ENCODE measurements at regions not wholly inside any gene's neighbourhood (a gene's known extent, or its start where the extent isn't known, plus 50 kb on each side); places are given as distances from the start of the nearest gene placed in this dataset.
"Not testable (repeated sequence)": the region's sequence is repeated elsewhere in the genome, so short reads cannot be mapped to it uniquely, and the experiment has no call there.

DNA sequence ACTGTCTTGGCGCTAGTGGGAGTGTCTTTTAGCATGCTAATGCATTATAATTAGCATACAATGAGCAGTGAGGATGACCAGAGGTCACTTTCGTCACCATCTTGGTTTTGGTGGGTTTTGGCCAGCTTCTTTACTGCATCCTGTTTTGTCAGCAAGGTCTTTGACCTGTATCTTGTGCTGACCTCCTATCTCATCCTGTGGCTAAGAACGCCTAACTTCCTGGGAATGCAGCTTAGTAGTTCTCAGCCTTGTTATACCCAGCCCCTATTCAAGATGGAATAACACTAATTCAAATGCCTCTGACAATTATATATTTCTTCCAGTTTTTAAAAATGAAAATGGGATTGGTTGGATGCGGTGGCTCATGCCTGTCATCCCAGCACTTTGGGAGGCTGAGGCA lies 92.0 kb upstream of the TMTC4 start:
- DNase-seq (ENCODE audit: low read depth): peak; percentile 0

GRCh38 chr13:100764937-100765336 lies 90.3 kb upstream of the TMTC4 start:
- DNase-seq (ENCODE audit: low read depth): no peak

DNA sequence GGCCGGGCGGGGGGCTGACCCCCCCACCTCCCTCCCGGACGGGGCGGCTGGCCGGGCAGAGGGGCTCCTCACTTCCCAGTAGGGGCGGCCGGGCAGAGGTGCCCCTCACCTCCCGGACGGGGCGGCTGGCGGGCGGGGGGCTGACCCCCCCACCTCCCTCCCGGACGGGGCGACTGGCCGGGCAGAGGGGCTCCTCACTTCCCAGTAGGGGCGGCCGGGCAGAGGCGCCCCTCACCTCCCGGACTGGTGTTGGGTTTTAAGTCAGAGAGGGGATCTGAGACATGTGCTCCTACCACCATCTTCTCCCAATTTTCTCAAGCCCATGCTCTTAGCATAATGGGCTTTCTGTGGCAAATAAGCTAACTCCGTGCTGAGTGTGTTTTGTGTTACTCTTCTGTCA lies 87.5 kb upstream of the TMTC4 start:
- not testable (repeated sequence) for DNase-seq (ENCODE audit: low read depth)

DNA sequence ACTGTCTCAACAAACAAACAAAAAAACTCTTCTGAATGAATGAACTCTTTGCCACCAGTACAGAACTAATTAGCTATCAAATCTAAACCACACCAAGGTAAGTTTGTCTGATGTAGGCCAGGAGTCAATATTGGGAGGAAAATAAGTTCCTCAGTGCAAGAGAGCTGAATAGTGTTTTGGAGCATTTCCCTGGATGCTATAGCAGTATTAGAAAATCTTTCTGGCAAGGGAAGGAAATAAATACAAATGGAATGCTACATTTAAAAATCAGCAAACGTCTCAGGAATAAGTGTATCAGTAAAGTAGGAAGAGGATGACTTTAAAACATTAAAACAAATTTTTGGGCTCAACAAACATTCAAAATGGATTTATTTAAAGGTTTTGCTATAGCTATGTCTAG lies 81.3 kb upstream of the TMTC4 start:
- no peak for DNase-seq (ENCODE audit: low read depth)

DNA sequence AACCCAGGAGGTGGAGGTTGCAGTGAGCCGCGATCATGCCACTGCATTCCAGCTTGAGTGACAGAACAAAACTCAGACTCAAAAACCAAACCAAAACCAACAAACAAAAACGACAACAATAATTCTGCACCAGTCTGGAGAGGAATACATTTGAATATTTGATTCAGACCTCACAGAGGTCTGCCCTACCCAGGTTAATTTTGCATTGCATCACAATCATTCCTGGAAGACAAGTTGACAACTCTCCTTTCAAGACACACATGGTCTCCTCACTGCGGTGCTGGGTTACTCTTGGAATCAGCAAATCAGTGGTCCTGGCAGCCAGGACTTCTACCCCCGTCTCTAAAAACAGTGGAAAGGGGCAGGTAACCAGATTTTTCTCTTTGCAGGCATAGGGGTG lies 79.9 kb upstream of the TMTC4 start:
- no peak for DNase-seq (ENCODE audit: low read depth)

- DNase-seq (ENCODE audit: low read depth): no peak
Measured at GRCh38 chr13:100753376-100753775, 78.8 kb upstream of the TMTC4 start.

DNA sequence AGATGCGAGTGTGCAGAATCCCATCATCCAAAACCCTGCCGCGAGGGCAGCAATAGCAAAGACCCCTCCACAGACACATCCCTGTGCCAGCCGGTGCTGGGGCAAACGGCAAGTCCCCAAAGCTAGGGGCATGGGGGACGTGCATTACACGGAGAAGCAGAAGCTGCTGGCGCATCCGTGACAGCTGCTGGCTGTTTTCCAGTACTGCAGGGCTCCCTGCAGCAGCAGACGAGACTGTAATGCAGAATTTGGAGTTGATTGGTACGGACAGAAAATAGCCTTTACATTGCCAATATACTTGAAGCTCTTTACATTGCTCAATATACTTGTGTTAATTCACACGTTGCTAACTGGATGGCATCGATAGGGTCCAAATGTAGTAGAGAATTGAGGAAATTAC lies 77.2 kb upstream of the TMTC4 start:
- no peak for DNase-seq (ENCODE audit: low read depth)

DNA sequence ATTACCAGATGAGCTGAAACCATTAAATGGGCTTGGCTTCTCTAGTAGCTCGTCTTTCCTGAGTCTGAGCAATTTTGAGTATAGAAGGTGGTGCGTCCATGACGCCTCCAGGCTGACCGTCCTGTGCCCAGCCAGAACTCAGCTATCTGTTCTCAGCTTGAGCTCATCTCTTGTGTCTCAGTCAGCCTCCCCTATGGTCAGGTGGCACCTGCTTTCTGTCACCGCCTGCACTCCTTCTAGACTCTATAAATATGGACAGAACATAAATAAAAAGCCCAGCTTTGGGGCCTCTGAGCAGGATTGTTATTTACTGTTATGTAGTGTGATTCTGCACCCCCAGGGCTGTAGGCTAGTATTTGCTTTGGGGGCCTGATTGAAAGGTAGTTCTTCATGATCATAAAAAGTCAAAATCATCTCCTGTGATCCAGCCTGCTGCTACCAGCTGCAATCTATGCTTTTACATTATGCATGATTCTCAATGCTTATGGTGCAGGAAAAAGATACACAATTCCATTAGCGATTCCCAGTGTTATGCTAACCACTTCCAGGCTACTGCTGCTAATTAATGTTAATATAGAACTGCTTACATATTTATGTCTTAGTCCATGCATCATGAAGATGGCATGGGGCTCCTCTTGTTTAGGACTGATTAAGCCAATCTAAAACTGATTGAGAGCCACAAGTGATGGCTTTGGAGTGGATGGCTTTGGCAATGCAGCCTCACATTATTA lies 72.5 kb upstream of the TMTC4 start:
- DNase-seq (ENCODE audit: low read depth): no peak

DNA sequence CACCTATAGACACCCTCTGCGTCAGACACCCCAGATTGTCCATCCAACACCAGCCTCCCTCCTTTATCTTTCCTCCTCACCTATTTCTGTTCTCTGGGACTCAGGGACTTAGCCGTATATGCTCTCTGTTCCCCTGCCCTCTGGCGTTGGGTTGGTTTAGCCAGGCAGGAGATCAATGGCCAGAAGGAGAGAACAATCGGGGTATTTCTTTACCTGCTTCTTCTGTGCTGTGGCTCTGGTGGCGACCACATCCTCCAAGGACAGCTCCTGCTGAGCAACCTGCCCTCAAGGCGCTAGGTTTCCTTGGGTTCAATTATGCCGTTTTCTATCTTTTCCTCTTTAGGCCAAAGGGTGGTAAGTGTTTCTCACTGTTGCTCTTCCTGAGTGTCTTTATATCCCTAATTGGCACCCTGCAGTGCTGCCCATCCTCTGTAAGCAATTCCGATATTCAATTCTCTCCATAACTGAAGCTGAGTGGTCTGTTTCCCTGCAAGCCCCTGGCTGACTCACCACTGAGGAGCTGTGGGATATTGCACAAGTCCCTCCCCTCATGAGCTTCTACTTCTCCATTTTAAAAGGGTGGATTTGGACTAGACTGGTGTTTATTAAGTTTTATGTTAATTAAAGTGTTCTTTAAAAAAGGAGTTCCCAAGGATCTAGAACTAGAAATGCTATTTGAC lies 63.7 kb upstream of the TMTC4 start:
- DNase-seq (ENCODE audit: low read depth): no peak

- no peak for DNase-seq (ENCODE audit: low read depth)
Measured at GRCh38 chr13:100735494-100735893, 60.9 kb upstream of the TMTC4 start.

DNA sequence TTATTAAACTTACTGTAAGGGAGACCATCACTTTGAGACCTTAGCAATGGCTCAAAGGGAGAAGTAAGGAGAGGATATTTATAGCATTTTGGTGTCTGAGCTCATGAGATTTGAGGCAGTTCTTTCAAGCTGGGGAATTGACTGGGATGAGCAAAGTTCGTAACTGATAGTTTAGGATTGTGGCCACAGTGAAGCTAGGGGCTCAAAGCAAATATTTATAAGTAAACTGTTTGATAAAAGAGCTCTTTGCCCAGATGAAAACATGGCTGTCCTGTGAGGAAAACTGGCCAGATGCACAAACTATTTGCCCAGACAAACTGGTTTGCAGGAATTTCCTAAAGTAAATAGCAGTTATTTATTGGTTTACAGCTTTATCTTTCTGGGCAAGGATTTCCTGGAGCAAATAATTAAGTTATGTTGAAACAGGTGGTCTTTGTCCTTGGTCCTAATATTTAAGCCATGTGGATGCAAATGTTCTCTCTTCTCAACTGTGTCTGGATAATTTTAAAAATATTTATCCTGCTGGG lies 59.7 kb upstream of the TMTC4 start:
- no peak for DNase-seq (ENCODE audit: low read depth)

DNA sequence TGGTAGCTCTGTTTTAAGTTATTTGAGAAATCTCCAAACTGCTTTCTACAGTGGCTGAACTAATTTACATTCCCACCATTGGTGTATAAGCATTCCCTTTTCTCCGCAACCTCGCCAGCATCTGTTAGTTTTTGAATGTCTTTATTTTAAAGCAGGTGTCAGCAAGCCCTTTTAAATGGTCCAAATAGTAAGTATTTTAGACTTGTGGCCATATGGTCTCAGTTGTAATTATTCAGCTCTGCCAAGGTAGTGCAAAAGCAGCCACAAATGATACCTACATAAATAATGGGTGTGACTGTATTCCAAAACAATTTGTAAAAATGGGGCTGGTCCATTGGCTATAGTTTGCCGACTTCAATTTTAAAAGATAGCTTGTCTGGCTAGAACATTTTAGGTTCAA lies 58.7 kb upstream of the TMTC4 start:
- no peak for DNase-seq (ENCODE audit: low read depth)

- no peak for DNase-seq (ENCODE audit: low read depth)
Measured at GRCh38 chr13:100728201-100728600, 53.6 kb upstream of the TMTC4 start.

GRCh38 chr13:100725472-100725871 lies 50.9 kb upstream of the TMTC4 start:
- no peak for DNase-seq (ENCODE audit: low read depth)

DNA sequence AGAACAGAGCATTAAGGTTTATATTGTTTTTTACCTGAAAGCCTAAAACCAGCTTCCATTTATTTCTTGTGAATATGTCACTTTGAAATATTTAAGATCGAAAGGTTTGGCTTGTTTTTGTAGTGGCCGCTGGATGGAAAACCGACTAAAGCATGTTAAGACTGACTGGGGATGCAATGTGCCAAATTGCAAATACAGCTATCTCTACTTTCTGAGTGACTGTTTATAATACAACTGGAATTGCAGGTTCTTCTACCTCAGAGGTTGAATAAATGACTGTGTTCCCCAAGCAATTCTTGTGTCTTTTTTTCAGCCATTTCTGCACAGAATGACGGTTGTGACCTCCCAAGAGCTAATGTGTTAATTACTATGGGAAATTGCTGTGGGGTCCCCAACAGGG lies 50.0 kb upstream of the TMTC4 start:
- DNase-seq (ENCODE audit: low read depth): no peak
